ENCODE measurements at regions not wholly inside any gene's neighbourhood (a gene's known extent, or its start where the extent isn't known, plus 50 kb on each side); places are given as distances from the start of the nearest gene placed in this dataset.

- TF ChIP-seq, protein P1, sequence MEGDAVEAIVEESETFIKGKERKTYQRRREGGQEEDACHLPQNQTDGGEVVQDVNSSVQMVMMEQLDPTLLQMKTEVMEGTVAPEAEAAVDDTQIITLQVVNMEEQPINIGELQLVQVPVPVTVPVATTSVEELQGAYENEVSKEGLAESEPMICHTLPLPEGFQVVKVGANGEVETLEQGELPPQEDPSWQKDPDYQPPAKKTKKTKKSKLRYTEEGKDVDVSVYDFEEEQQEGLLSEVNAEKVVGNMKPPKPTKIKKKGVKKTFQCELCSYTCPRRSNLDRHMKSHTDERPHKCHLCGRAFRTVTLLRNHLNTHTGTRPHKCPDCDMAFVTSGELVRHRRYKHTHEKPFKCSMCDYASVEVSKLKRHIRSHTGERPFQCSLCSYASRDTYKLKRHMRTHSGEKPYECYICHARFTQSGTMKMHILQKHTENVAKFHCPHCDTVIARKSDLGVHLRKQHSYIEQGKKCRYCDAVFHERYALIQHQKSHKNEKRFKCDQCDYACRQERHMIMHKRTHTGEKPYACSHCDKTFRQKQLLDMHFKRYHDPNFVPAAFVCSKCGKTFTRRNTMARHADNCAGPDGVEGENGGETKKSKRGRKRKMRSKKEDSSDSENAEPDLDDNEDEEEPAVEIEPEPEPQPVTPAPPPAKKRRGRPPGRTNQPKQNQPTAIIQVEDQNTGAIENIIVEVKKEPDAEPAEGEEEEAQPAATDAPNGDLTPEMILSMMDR (IDR thresholded peaks at IDR 0.05) = no peak
- no peak for TF ChIP-seq POLR2A (IDR thresholded peaks at IDR 0.05)
Observed at GRCh38 chr2:38497670-38498037, 105.1 kb downstream of the HNRNPLL start.
